ENCODE measurements at regions not wholly inside any gene's neighbourhood (a gene's known extent, or its start where the extent isn't known, plus 50 kb on each side); places are given as distances from the start of the nearest gene placed in this dataset.

- Histone ChIP-seq H3K4me1 (ENCODE audit: control insufficient read depth, insufficient read depth, low read length) (peaks cover 5% of the 10 kb centered on the region), H3K27ac (ENCODE audit: low read length) (no peak overlapping the region), H3K36me3 (ENCODE audit: control insufficient read depth, insufficient read depth, low read length) (no peaks in the 10 kb centered on the region), H3K27me3 (ENCODE audit: control insufficient read depth, insufficient read depth, low read length) (no peaks in the 10 kb centered on the region), H3K4me3 (ENCODE audit: low read length) (no peak overlapping the region), H3K9me3 (ENCODE audit: control insufficient read depth, insufficient read depth, low read length) (no peaks in the 10 kb centered on the region)
- TF ChIP-seq, protein P1, sequence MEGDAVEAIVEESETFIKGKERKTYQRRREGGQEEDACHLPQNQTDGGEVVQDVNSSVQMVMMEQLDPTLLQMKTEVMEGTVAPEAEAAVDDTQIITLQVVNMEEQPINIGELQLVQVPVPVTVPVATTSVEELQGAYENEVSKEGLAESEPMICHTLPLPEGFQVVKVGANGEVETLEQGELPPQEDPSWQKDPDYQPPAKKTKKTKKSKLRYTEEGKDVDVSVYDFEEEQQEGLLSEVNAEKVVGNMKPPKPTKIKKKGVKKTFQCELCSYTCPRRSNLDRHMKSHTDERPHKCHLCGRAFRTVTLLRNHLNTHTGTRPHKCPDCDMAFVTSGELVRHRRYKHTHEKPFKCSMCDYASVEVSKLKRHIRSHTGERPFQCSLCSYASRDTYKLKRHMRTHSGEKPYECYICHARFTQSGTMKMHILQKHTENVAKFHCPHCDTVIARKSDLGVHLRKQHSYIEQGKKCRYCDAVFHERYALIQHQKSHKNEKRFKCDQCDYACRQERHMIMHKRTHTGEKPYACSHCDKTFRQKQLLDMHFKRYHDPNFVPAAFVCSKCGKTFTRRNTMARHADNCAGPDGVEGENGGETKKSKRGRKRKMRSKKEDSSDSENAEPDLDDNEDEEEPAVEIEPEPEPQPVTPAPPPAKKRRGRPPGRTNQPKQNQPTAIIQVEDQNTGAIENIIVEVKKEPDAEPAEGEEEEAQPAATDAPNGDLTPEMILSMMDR (IDR thresholded peaks at IDR 0.05): no peak
- H3K9me3 Mint-ChIP-seq: no peaks in the 10 kb centered on the region
- no peak overlapping the region for H3K4me3 Mint-ChIP-seq
- no peak for ATAC-seq
- intact Hi-C loops (cut with micrococcal nuclease): no loop called here
- H3K4me1 Mint-ChIP-seq: peaks cover 0 to 13% of the 10 kb centered on the region in 2 donors
- H3K36me3 Mint-ChIP-seq: no peaks in the 10 kb centered on the region
- 88% methylated on average over 18 of the region's 18 CpGs for WGBS (ENCODE audit: insufficient coverage)
- H3K27ac Mint-ChIP-seq: no peak overlapping the region
- peaks cover 19 to 21% of the 10 kb centered on the region in 2 donors for H3K27me3 Mint-ChIP-seq (ENCODE audit: low read depth in 2 of 2)
- no peak for DNase-seq
Measured at GRCh38 chr16:87552072-87552718, 50.1 kb upstream of the JPH3 start.

- Mint-ChIP-seq H3K27ac (no peak overlapping the region), H3K4me1 (peaks cover 0 to 13% of the 10 kb centered on the region in 2 donors), H3K36me3 (no peaks in the 10 kb centered on the region), H3K4me3 (no peak overlapping the region), H3K27me3 (ENCODE audit: low read depth in 2 of 2) (peaks cover 19 to 21% of the 10 kb centered on the region in 2 donors), H3K9me3 (no peaks in the 10 kb centered on the region)
- no peak for ATAC-seq
- Histone ChIP-seq H3K36me3 (ENCODE audit: control insufficient read depth, insufficient read depth, low read length) (no peaks in the 10 kb centered on the region), H3K4me3 (ENCODE audit: low read length) (no peak overlapping the region), H3K9me3 (ENCODE audit: control insufficient read depth, insufficient read depth, low read length) (no peaks in the 10 kb centered on the region), H3K4me1 (ENCODE audit: control insufficient read depth, insufficient read depth, low read length) (peaks cover 5% of the 10 kb centered on the region), H3K27me3 (ENCODE audit: control insufficient read depth, insufficient read depth, low read length) (no peaks in the 10 kb centered on the region), H3K27ac (ENCODE audit: low read length) (no peak overlapping the region)
- no peak for DNase-seq
- TF ChIP-seq, protein P1 (IDR thresholded peaks at IDR 0.05): no peak
- intact Hi-C loops (cut with micrococcal nuclease): no loop called here
- WGBS (ENCODE audit: insufficient coverage): 76% methylated on average over 5 of the region's 5 CpGs
Measured at GRCh38 chr16:87551487-87551886, 50.8 kb upstream of the JPH3 start.

GRCh38 chr16:87550495-87550961, 51.8 kb upstream of the JPH3 start:
- DNase-seq: peak; percentile 65 to 73
- Histone ChIP-seq H3K4me1 (ENCODE audit: control insufficient read depth, insufficient read depth, low read length) (peaks cover 5% of the 10 kb centered on the region), H3K9me3 (ENCODE audit: control insufficient read depth, insufficient read depth, low read length) (peaks cover 6% of the 10 kb centered on the region), H3K27me3 (ENCODE audit: control insufficient read depth, insufficient read depth, low read length) (no peaks in the 10 kb centered on the region), H3K36me3 (ENCODE audit: control insufficient read depth, insufficient read depth, low read length) (no peaks in the 10 kb centered on the region), H3K4me3 (ENCODE audit: low read length) (no peak overlapping the region), H3K27ac (ENCODE audit: low read length) (no peak overlapping the region)
- intact Hi-C loops (cut with micrococcal nuclease): loop anchor here (1.0 kb wide), 1 partner anchor 219 kb away; no protein-coding TSS in a partner anchor
- H3K36me3 Mint-ChIP-seq: no peaks in the 10 kb centered on the region
- ATAC-seq: peak in 2 of 3 donors; percentile 68 to 80
- H3K27me3 Mint-ChIP-seq (ENCODE audit: low read depth in 2 of 2): peaks cover 19 to 21% of the 10 kb centered on the region in 2 donors
- peaks cover 0 to 13% of the 10 kb centered on the region in 2 donors for H3K4me1 Mint-ChIP-seq
- TF ChIP-seq, protein P1 (IDR thresholded peaks at IDR 0.05): peak; percentile 95
- 53% methylated on average over 27 of the region's 28 CpGs for WGBS (ENCODE audit: insufficient coverage)
- H3K27ac Mint-ChIP-seq: no peak overlapping the region
- H3K4me3 Mint-ChIP-seq: no peak overlapping the region
- no peaks in the 10 kb centered on the region for H3K9me3 Mint-ChIP-seq

All from natural killer cell (primary cell).